H1 (cell line): ENCODE measurements at regions not wholly inside any gene's neighbourhood (a gene's known extent, or its start where the extent isn't known, plus 50 kb on each side); places are given as distances from the start of the nearest gene placed in this dataset.

ENCODE experiments used
- ATF3 ChIP-seq: IDR thresholded peaks from 2 replicates; pipeline ENCODE4 v1.6.1; 2011; ENCODE audit warnings: low read depth, mild to moderate bottlenecking, low read length; ENCODE audit not compliant: insufficient read depth
- EGR1 ChIP-seq: IDR thresholded peaks from 2 replicates; pipeline ENCODE4 v1.6.1; 2011; ENCODE audit warnings: low read depth, low read length, borderline replicate concordance
- EZH2 ChIP-seq: fragments of 200-600 bp; sonication (generic); IDR thresholded peaks from 2 replicates; pipeline ENCODE4 v1.7.1; 2012; ENCODE audit warnings: low read depth, mild to moderate bottlenecking, moderate library complexity, low read length, inconsistent platforms; ENCODE audit not compliant: severe bottlenecking
- JUN ChIP-seq: IDR thresholded peaks from 2 replicates; pipeline ENCODE4 v1.6.1; 2011; ENCODE audit warnings: low read depth, mild to moderate bottlenecking, improper control_type of control experiment, low read length
- MAFK ChIP-seq: IDR thresholded peaks from 2 replicates; pipeline ENCODE4 v1.6.1; 2012; ENCODE audit warnings: low read depth, mild to moderate bottlenecking, improper control_type of control experiment, low read length
- POLR2A ChIP-seq, 2 experiments: IDR thresholded peaks; 1 replicate in 1 of 2; 2 replicates in 1 of 2; pipeline ENCODE4 v1.6.1; 2011; ENCODE audit warnings: low read depth in 2 of 2, low read length in 2 of 2, mild to moderate bottlenecking in 2 of 2; ENCODE audit errors: control extremely low read depth in 1 of 2
- RAD21 ChIP-seq, 2 experiments: IDR thresholded peaks in 1 of 2; conservative IDR thresholded peaks in 1 of 2; 2 replicates each; pipeline ENCODE4 v1.6.1; 2011; ENCODE audit warnings: low read depth in 2 of 2, low read length in 2 of 2, improper control_type of control experiment in 1 of 2, inconsistent platforms in 1 of 2, mild to moderate bottlenecking in 1 of 2, moderate library complexity in 1 of 2
- YY1 ChIP-seq: IDR thresholded peaks from 2 replicates; pipeline ENCODE4 v1.6.1; 2011; ENCODE audit warnings: low read depth, mild to moderate bottlenecking, low read length
- ZNF274 ChIP-seq: IDR thresholded peaks from 2 replicates; pipeline ENCODE4 v1.7.0; 2012; ENCODE audit warnings: low read length, borderline replicate concordance; ENCODE audit errors: extremely low read depth
- TF ChIP-seq, protein P1 (sequence below), 3 experiments: IDR thresholded peaks; 1 replicate in 2 of 3; 2 replicates in 1 of 3; pipeline versions ENCODE4 v1.5.1 to v1.6.1; 2011; ENCODE audit warnings: low read length in 3 of 3, mild to moderate bottlenecking in 3 of 3, inconsistent platforms in 2 of 3, low read depth in 1 of 3, moderate library complexity in 1 of 3; ENCODE audit not compliant: insufficient read depth in 1 of 3; ENCODE audit errors: control extremely low read depth in 1 of 3
- TF ChIP-seq, protein P2 (sequence below): IDR thresholded peaks from 2 replicates; pipeline ENCODE4 v1.6.1; 2011; ENCODE audit warnings: low read length, improper control_type of control experiment

DNA sequence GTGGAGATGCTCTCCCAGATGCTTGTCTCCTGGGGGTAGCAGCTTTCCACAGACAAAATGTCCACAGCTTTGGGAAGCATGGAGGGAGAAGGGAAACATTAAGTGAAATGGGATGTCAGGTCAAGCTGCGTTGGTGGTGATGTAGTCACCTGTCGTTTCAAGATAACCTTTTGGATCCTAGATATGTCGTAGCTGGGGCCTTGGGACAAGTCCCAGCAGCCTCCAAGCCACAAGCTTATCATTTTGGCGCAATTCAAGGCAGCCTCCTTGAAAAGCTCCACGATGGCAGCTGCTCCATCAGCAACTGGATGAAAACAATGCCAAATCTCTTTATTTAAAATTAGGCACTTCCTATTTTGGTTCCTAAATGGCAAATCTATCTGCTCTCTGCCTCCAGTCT lies 52.0 kb downstream of the RTL9 start:
- TF ChIP-seq POLR2A (IDR thresholded peaks at IDR 0.05; ENCODE audit: control extremely low read depth in 1 of 2, low read depth in 2 of 2, low read length in 2 of 2) = no peak
- TF ChIP-seq, protein P1, sequence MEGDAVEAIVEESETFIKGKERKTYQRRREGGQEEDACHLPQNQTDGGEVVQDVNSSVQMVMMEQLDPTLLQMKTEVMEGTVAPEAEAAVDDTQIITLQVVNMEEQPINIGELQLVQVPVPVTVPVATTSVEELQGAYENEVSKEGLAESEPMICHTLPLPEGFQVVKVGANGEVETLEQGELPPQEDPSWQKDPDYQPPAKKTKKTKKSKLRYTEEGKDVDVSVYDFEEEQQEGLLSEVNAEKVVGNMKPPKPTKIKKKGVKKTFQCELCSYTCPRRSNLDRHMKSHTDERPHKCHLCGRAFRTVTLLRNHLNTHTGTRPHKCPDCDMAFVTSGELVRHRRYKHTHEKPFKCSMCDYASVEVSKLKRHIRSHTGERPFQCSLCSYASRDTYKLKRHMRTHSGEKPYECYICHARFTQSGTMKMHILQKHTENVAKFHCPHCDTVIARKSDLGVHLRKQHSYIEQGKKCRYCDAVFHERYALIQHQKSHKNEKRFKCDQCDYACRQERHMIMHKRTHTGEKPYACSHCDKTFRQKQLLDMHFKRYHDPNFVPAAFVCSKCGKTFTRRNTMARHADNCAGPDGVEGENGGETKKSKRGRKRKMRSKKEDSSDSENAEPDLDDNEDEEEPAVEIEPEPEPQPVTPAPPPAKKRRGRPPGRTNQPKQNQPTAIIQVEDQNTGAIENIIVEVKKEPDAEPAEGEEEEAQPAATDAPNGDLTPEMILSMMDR (IDR thresholded peaks at IDR 0.05; ENCODE audit: control extremely low read depth in 1 of 3, insufficient read depth in 1 of 3, low read depth in 1 of 3, low read length in 3 of 3) = no peak
- TF ChIP-seq, protein P2, sequence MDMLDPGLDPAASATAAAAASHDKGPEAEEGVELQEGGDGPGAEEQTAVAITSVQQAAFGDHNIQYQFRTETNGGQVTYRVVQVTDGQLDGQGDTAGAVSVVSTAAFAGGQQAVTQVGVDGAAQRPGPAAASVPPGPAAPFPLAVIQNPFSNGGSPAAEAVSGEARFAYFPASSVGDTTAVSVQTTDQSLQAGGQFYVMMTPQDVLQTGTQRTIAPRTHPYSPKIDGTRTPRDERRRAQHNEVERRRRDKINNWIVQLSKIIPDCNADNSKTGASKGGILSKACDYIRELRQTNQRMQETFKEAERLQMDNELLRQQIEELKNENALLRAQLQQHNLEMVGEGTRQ = no peak
- TF ChIP-seq EGR1 = no peak
- TF ChIP-seq EZH2 = no peak
- no peak for TF ChIP-seq JUN
- no peak for TF ChIP-seq YY1
- TF ChIP-seq ZNF274 = no peak
- TF ChIP-seq MAFK = no peak
- TF ChIP-seq ATF3 = no peak
- no peak for TF ChIP-seq RAD21 (IDR thresholded peaks at IDR 0.05 in 1 of 2, conservative IDR thresholded peaks at IDR 0.05 in 1 of 2; ENCODE audit: low read depth in 2 of 2, low read length in 2 of 2)
